ENCODE measurements at regions not wholly inside any gene's neighbourhood (a gene's known extent, or its start where the extent isn't known, plus 50 kb on each side); places are given as distances from the start of the nearest gene placed in this dataset.

DNA sequence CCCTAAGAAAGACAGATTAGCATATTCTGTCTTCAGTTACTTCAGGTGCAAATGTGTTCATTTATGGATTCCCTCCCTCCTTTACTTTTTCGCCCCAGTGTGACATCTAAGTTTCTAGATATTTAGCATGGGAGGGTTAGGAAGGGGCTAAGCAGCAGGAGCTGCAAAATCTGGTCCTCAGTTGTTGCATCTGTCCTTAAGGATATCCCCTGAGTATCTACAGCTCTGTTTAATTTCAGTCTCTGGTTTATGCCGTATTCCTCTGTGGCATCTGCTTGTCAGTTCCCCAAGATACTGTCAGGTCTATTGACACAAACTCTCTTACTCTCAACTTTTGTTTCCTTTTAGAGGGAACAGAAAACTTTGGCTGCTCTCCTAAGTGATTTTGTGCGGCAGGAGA is 754.6 kb upstream of the MAP3K7 start:
- no peak overlapping the region for H3K4me2 ChIP-seq (ENCODE audit: control insufficient read depth, insufficient read depth)
- no peaks in the 10 kb centered on the region for H3K4me1 ChIP-seq (ENCODE audit: control insufficient read depth, insufficient read depth, low read length)
- TF ChIP-seq NRF1 (conservative IDR thresholded peaks at IDR 0.05; ENCODE audit: low read depth, low read length) (no peak), SUPT20H (IDR thresholded peaks at IDR 0.05; ENCODE audit: borderline replicate concordance, control insufficient read depth, low read depth, low read length) (no peak), CBFB (IDR thresholded peaks at IDR 0.05; ENCODE audit: low read depth) (no peak), CHD1 (IDR thresholded peaks at IDR 0.05; ENCODE audit: low read depth, low read length) (no peak), POU2F2 (IDR thresholded peaks at IDR 0.05; ENCODE audit: borderline replicate concordance, low read depth, low read length) (no peak), SUZ12 (IDR thresholded peaks at IDR 0.05; ENCODE audit: unreplicated experiment) (no peak)
- TF ChIP-seq, protein P1, sequence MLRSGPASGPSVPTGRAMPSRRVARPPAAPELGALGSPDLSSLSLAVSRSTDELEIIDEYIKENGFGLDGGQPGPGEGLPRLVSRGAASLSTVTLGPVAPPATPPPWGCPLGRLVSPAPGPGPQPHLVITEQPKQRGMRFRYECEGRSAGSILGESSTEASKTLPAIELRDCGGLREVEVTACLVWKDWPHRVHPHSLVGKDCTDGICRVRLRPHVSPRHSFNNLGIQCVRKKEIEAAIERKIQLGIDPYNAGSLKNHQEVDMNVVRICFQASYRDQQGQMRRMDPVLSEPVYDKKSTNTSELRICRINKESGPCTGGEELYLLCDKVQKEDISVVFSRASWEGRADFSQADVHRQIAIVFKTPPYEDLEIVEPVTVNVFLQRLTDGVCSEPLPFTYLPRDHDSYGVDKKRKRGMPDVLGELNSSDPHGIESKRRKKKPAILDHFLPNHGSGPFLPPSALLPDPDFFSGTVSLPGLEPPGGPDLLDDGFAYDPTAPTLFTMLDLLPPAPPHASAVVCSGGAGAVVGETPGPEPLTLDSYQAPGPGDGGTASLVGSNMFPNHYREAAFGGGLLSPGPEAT (IDR thresholded peaks at IDR 0.05; ENCODE audit: low read depth), result no peak
- TF ChIP-seq, protein P2, sequence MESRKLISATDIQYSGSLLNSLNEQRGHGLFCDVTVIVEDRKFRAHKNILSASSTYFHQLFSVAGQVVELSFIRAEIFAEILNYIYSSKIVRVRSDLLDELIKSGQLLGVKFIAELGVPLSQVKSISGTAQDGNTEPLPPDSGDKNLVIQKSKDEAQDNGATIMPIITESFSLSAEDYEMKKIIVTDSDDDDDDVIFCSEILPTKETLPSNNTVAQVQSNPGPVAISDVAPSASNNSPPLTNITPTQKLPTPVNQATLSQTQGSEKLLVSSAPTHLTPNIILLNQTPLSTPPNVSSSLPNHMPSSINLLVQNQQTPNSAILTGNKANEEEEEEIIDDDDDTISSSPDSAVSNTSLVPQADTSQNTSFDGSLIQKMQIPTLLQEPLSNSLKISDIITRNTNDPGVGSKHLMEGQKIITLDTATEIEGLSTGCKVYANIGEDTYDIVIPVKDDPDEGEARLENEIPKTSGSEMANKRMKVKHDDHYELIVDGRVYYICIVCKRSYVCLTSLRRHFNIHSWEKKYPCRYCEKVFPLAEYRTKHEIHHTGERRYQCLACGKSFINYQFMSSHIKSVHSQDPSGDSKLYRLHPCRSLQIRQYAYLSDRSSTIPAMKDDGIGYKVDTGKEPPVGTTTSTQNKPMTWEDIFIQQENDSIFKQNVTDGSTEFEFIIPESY (IDR thresholded peaks at IDR 0.05), result no peak
- TF ChIP-seq, protein P3, sequence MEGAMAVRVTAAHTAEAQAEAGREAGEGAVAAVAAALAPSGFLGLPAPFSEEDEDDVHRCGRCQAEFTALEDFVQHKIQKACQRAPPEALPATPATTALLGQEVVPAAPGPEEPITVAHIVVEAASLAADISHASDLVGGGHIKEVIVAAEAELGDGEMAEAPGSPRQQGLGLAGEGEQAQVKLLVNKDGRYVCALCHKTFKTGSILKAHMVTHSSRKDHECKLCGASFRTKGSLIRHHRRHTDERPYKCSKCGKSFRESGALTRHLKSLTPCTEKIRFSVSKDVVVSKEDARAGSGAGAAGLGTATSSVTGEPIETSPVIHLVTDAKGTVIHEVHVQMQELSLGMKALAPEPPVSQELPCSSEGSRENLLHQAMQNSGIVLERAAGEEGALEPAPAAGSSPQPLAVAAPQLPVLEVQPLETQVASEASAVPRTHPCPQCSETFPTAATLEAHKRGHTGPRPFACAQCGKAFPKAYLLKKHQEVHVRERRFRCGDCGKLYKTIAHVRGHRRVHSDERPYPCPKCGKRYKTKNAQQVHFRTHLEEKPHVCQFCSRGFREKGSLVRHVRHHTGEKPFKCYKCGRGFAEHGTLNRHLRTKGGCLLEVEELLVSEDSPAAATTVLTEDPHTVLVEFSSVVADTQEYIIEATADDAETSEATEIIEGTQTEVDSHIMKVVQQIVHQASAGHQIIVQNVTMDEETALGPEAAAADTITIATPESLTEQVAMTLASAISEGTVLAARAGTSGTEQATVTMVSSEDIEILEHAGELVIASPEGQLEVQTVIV (IDR thresholded peaks at IDR 0.05; ENCODE audit: borderline replicate concordance, partially characterized antibody), result no peak
- intact Hi-C loops (cut with micrococcal nuclease; ENCODE audit: unreplicated experiment) (no loop called here), in situ Hi-C loops (cut with MboI) (no loop called here)
- ChIA-PET SMC1A (ENCODE audit: uncharacterized antibody, unreplicated experiment) (interaction anchor here (0.7 to 4.7 kb wide), 5 partner anchors 9 to 33 kb away, joined by 3 to 19 read pairs (median 5); no protein-coding TSS in a partner anchor), CTCF (interaction anchor here (2.2 kb wide), 1 partner anchor 10 kb away, joined by 15 read pairs; no protein-coding TSS in a partner anchor), POLR2A (interaction anchor here (1.1 kb wide), 1 partner anchor 133 kb away, joined by 3 read pairs; no protein-coding TSS in a partner anchor), RAD21 (ENCODE audit: unreplicated experiment) (interaction anchor here (0.7 to 2.2 kb wide), 4 partner anchors 10 to 890 kb away, joined by 3 to 12 read pairs (median 4); no protein-coding TSS in a partner anchor)
- WGBS (ENCODE audit: insufficient coverage, insufficient replicate concordance, low lambda C conversion rate, missing lambda C conversion rate), result 20% methylated on average over 3 of the region's 3 CpGs
- FAIRE-seq, result no peak
- H3K27me3 ChIP-seq (replicated peaks in 1 of 2; ENCODE audit: control insufficient read depth in 2 of 2, insufficient read depth in 2 of 2, low read length in 1 of 2), result no peaks in the 10 kb centered on the region
- peak; percentile 19; the same call in 2 of the 3 replicates for ATAC-seq
- no peaks in the 10 kb centered on the region for H4K20me1 ChIP-seq (ENCODE audit: control insufficient read depth, insufficient read depth)
- H3K79me2 ChIP-seq (ENCODE audit: control insufficient read depth, insufficient read depth, low read length), result no peaks in the 10 kb centered on the region
- no peaks in the 10 kb centered on the region for H3K36me3 ChIP-seq (ENCODE audit: control insufficient read depth in 2 of 2, insufficient read depth in 2 of 2, low read length in 1 of 2)
- no peaks in the 10 kb centered on the region for H3K9me3 ChIP-seq (replicated peaks; ENCODE audit: control insufficient read depth, insufficient read depth, low read length)
- no peak overlapping the region for H2AFZ ChIP-seq (ENCODE audit: control insufficient read depth, low read depth, low read length)
- H3K4me3 ChIP-seq, result no peak overlapping the region
- no peak for DNase-seq (ENCODE audit: low read depth, low spot score)
- H3K9ac ChIP-seq (ENCODE audit: control insufficient read depth, insufficient read depth, low read length), result no peak overlapping the region
- no TSS peak for BruUV-seq (replicated peaks)
- H3K27ac ChIP-seq (ENCODE audit: control insufficient read depth, insufficient read depth), result no peak overlapping the region

Data from GM12878 (cell line).